Uterus (tissue), 2 donors: ENCODE measurements at regions not wholly inside any gene's neighbourhood (a gene's known extent, or its start where the extent isn't known, plus 50 kb on each side); places are given as distances from the start of the nearest gene placed in this dataset.

Source experiments
- POLR2A ChIP-seq, 2 donors: fragments of 450-650 bp; IDR thresholded peaks; one replicate each; pipeline ENCODE4 v1.6.1; 2016; ENCODE audit warnings: antibody characterized with exemption in 2 of 2, mild to moderate bottlenecking in 1 of 2, moderate library complexity in 1 of 2
- TF ChIP-seq, protein P1 (sequence below), 4 experiments: fragments of 200-600 bp in 2 of 4; fragments of 450-650 bp in 2 of 4; sonication (generic) in 2 of 4; IDR thresholded peaks; one replicate each; pipeline ENCODE4 v1.5.1; 2016 to 2019; ENCODE audit warnings: antibody characterized with exemption in 4 of 4, mild to moderate bottlenecking in 2 of 4, moderate library complexity in 1 of 4

DNA sequence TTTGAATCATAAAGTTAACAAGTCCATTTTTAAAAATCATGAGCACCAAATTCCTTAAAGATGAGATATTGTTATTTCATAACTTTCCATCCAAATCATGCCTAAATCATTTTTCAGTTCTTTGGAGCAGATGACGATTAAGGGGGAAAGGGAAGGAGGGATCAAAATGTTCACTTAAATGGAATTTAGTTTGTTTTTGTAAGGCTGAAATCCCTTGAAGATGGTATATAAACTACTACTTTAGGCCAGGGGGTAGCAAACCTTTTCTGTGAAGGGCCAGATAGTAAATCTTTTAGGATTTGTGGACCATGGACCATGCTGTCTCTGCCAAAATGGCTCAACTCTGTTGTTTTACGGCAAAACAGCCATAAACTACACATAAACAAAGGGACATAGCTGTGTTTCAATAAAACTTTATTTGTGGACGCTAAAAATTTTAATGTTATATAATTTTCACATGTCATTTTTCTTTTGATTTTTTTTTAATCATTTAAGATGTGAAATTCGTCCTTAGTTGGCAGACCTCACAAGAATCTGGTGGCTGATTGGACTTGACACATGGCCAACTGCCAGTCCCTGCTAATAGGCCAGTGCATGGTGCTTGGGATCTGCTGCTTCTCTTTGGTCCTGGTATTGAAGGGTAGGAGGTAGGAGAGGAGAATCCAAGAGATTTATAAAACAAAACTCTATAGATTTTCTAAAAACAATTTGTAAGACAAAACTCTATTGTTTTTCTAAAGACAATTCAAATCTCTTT is 52.0 kb upstream of the RTN4 start:
- TF ChIP-seq, protein P1, sequence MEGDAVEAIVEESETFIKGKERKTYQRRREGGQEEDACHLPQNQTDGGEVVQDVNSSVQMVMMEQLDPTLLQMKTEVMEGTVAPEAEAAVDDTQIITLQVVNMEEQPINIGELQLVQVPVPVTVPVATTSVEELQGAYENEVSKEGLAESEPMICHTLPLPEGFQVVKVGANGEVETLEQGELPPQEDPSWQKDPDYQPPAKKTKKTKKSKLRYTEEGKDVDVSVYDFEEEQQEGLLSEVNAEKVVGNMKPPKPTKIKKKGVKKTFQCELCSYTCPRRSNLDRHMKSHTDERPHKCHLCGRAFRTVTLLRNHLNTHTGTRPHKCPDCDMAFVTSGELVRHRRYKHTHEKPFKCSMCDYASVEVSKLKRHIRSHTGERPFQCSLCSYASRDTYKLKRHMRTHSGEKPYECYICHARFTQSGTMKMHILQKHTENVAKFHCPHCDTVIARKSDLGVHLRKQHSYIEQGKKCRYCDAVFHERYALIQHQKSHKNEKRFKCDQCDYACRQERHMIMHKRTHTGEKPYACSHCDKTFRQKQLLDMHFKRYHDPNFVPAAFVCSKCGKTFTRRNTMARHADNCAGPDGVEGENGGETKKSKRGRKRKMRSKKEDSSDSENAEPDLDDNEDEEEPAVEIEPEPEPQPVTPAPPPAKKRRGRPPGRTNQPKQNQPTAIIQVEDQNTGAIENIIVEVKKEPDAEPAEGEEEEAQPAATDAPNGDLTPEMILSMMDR (IDR thresholded peaks at IDR 0.05), result no peak
- no peak for TF ChIP-seq POLR2A (IDR thresholded peaks at IDR 0.05)
